Body of pancreas (tissue), 4 donors: ENCODE measurements at regions not wholly inside any gene's neighbourhood (a gene's known extent, or its start where the extent isn't known, plus 50 kb on each side); places are given as distances from the start of the nearest gene placed in this dataset.

Experiments used
- CTCF ChIP-seq, 7 experiments: fragments of 450-650 bp in 4 of 7; fragments of 200-600 bp in 3 of 7; sonication (generic) in 3 of 7; IDR thresholded peaks; one replicate each; pipeline ENCODE4 v1.5.1; 2016 to 2019; ENCODE audit warnings: antibody characterized with exemption in 7 of 7
- POLR2A ChIP-seq, 3 donors: fragments of 450-650 bp; IDR thresholded peaks; one replicate each; pipeline ENCODE4 v1.6.1; 2016; ENCODE audit warnings: antibody characterized with exemption in 3 of 3, mild to moderate bottlenecking in 2 of 3

GRCh38 chr7:34445653-34446052, 212.4 kb upstream of the NPSR1 start:
- TF ChIP-seq CTCF (IDR thresholded peaks at IDR 0.05), result no peak
- no peak for TF ChIP-seq POLR2A (IDR thresholded peaks at IDR 0.05)
